ENCODE measurements at regions not wholly inside any gene's neighbourhood (a gene's known extent, or its start where the extent isn't known, plus 50 kb on each side); places are given as distances from the start of the nearest gene placed in this dataset.

DNA sequence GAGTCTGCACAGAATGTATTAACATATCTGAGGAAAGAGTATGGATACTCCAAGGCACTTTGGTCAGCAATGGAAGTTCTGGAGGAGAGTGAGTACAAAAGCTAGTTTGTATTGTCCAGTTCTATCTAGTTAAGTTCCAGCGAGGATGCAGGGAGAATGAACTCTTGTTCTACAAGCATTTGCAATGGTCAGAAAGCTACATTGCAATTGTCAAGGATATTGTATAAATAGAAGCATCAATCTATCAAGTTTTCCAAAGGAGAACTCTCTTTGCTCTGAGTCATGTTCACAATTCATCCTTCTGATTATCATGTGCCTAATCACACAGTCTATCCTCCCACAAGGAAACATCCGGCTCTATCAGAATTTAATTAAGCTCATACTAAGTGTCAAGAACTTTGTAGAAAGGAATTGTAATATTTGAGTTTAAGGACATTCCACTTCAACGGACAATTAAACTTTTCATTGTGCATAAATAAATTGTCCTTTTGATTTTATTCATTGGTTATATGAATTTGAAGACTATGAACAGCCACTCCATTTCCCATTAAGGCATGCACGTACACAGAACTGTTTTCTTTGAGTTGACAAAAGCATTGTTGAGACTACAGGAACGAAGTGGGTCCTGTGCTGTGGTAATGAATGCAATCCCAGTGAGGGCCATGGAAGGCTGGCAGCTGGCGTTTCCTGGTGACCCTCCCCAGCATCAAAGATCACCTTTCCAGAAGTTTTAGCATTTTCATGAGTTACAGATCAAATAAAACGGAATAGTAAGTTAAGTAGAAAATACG, 973.5 kb upstream of the GOT2 start:
- Histone ChIP-seq H3K27me3 (no peaks in the 10 kb centered on the region), H3K4me3 (no peak overlapping the region), H3K36me3 (no peaks in the 10 kb centered on the region), H3K9me3 (no peaks in the 10 kb centered on the region), H3K4me1 (no peaks in the 10 kb centered on the region), H3K27ac (no peak overlapping the region)
- no peak for DNase-seq (ENCODE audit: low spot score)
- TF ChIP-seq CTCF (IDR thresholded peaks at IDR 0.05), result no peak

- Histone ChIP-seq H3K4me1 (no peaks in the 10 kb centered on the region), H3K27me3 (no peaks in the 10 kb centered on the region), H3K27ac (no peak overlapping the region), H3K9me3 (no peaks in the 10 kb centered on the region), H3K4me3 (no peak overlapping the region), H3K36me3 (no peaks in the 10 kb centered on the region)
- no peak for DNase-seq (ENCODE audit: low spot score)
- TF ChIP-seq CTCF (IDR thresholded peaks at IDR 0.05), result no peak
These were observed 968.1 kb upstream of the GOT2 start for GRCh38 chr16:59701963-59702930.

DNA sequence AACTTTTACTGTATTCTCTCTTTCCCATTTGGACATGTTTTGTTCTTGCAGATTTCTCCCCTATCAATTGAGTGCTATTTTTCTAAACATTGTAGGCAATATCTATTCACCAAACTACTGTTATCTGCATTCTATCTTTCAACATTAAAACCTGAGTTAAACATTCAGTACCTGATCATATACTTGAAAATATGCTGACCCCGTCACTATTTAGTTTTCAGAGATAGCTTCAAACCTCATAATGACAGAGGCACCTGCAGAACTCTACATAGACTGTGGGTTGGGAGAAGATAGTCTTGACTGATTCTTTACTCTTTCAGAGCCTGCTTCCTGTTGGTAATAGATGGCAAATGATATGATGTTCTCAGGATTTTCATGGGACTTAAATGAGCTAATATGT, 965.7 kb upstream of the GOT2 start:
- no peak for TF ChIP-seq CTCF (IDR thresholded peaks at IDR 0.05)
- H3K27me3 ChIP-seq, result no peaks in the 10 kb centered on the region
- no peak overlapping the region for H3K4me3 ChIP-seq
- DNase-seq (ENCODE audit: low spot score), result no peak
- H3K9me3 ChIP-seq, result no peaks in the 10 kb centered on the region
- H3K27ac ChIP-seq, result no peak overlapping the region
- no peaks in the 10 kb centered on the region for H3K4me1 ChIP-seq
- no peaks in the 10 kb centered on the region for H3K36me3 ChIP-seq

DNA sequence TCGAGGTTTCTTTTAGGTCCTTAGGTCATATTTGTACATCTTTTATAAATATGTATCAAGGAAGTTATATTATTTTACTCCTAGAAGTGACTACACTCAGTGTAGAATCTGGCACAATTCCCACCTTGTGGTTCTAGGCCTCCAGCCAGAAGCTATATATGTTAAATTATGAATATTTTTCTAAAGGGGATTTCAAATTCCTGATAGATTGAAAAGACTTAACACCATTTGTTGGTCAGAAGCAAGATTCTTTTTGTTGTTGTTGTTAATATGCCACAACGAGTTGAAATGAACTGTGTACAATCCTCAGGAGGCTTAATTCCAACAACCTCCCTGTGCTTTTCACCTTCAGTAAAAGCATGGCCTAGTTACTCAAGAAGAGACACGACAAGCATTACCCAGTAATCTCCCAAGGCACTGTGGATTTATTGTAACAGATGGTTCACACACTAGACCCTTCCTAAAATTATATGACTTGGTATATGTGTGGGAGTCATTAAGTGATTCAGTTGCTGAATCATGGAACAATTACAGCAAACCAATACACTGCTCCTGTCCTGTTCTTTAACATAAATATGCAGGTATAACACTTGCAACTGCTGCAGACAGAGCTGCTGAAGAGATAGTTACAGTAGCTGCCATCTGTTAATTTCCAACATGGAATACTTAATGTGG, 964.4 kb upstream of the GOT2 start:
- no peaks in the 10 kb centered on the region for H3K9me3 ChIP-seq
- no peak for DNase-seq (ENCODE audit: low spot score)
- H3K27ac ChIP-seq, result no peak overlapping the region
- TF ChIP-seq CTCF (IDR thresholded peaks at IDR 0.05), result no peak
- H3K4me3 ChIP-seq, result no peak overlapping the region
- H3K36me3 ChIP-seq, result no peaks in the 10 kb centered on the region
- H3K27me3 ChIP-seq, result no peaks in the 10 kb centered on the region
- H3K4me1 ChIP-seq, result no peaks in the 10 kb centered on the region

DNA sequence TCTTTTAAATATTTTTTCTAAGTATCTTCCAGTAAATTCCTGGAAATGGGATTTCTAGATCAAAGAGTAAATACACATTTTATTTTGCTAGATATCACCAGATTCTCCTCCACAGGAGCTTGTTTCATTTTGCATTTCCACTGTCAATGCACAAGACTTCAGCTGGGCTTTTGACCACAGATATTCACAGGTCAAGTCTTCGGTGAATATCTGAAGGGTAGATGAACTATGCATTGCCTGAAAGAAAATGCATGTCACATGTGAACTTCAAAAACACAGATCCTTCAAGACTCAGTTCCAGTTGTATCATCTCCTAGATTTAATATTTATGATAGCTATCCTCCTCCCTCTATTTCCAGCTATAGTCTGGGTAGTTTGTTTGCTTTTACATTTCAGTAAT, 963.6 kb upstream of the GOT2 start:
- Histone ChIP-seq H3K9me3 (no peaks in the 10 kb centered on the region), H3K4me1 (no peaks in the 10 kb centered on the region), H3K4me3 (no peak overlapping the region), H3K36me3 (no peaks in the 10 kb centered on the region), H3K27ac (no peak overlapping the region), H3K27me3 (no peaks in the 10 kb centered on the region)
- no peak for TF ChIP-seq CTCF (IDR thresholded peaks at IDR 0.05)
- DNase-seq (ENCODE audit: low spot score), result no peak
